ENCODE measurements at regions not wholly inside any gene's neighbourhood (a gene's known extent, or its start where the extent isn't known, plus 50 kb on each side); places are given as distances from the start of the nearest gene placed in this dataset.
"Not testable (repeated sequence)": the region's sequence is repeated elsewhere in the genome, so short reads cannot be mapped to it uniquely, and the experiment has no call there.

GRCh38 chr15:59791755-59792154 lies 102.6 kb upstream of the BNIP2 start:
- no peak for DNase-seq (ENCODE audit: low read depth in 2 of 2, low spot score in 1 of 2)

- no peak for DNase-seq (ENCODE audit: low read depth in 2 of 2, low spot score in 1 of 2)
These were observed 102.0 kb upstream of the BNIP2 start for GRCh38 chr15:59791079-59791478.

- DNase-seq (ENCODE audit: low read depth in 2 of 2, low spot score in 1 of 2) = not testable (repeated sequence)
These were observed 97.3 kb upstream of the BNIP2 start for GRCh38 chr15:59786466-59786865.

- not testable (repeated sequence) for DNase-seq (ENCODE audit: low read depth in 2 of 2, low spot score in 1 of 2)
These were observed 96.9 kb upstream of the BNIP2 start for GRCh38 chr15:59785981-59786380.

- not testable (repeated sequence) for DNase-seq (ENCODE audit: low read depth in 2 of 2, low spot score in 1 of 2)
These were observed 94.8 kb upstream of the BNIP2 start for GRCh38 chr15:59783774-59784520.

- no peak for DNase-seq (ENCODE audit: low read depth in 2 of 2, low spot score in 1 of 2)
These were observed 90.0 kb upstream of the BNIP2 start for GRCh38 chr15:59779110-59779509.

GRCh38 chr15:59764775-59765174 lies 75.7 kb upstream of the BNIP2 start:
- DNase-seq (ENCODE audit: low read depth in 2 of 2, low spot score in 1 of 2) = no peak

- no peak for DNase-seq (ENCODE audit: low read depth in 2 of 2, low spot score in 1 of 2)
These were observed 73.4 kb upstream of the BNIP2 start for GRCh38 chr15:59762558-59762957.

GRCh38 chr15:59760256-59760655 lies 71.1 kb upstream of the BNIP2 start:
- not testable (repeated sequence) for DNase-seq (ENCODE audit: low read depth in 2 of 2, low spot score in 1 of 2)

GRCh38 chr15:59751552-59752413 lies 62.7 kb upstream of the BNIP2 start:
- no peak for DNase-seq (ENCODE audit: low read depth in 2 of 2, low spot score in 1 of 2)

GRCh38 chr15:59746777-59747176 lies 57.7 kb upstream of the BNIP2 start:
- no peak for DNase-seq (ENCODE audit: low read depth in 2 of 2, low spot score in 1 of 2)

- DNase-seq (ENCODE audit: low read depth in 2 of 2, low spot score in 1 of 2) = no peak
These were observed 52.3 kb upstream of the BNIP2 start for GRCh38 chr15:59741274-59741906.

GRCh38 chr15:59739557-59740186 lies 50.6 kb upstream of the BNIP2 start:
- DNase-seq (ENCODE audit: low read depth in 2 of 2, low spot score in 1 of 2) = no peak
